GM23338 (cell line): ENCODE measurements at regions not wholly inside any gene's neighbourhood (a gene's known extent, or its start where the extent isn't known, plus 50 kb on each side); places are given as distances from the start of the nearest gene placed in this dataset.

Experiments used
- ATAC-seq: fragments of 200-7000 bp; cut with Tn5 transposase; 3 replicates; pipeline ENCODE4 v1.9.1; 2020
- DNase-seq: peaks from one replicate; pipeline ENCODE4 v3.0.0-alpha.2; 2015; ENCODE audit warnings: low spot score
- H2AFZ ChIP-seq: fragments of 200-600 bp; sonication (generic); 2 replicates; pipeline ENCODE4 v1.8.0; 2016; ENCODE audit warnings: antibody characterized with exemption, mild to moderate bottlenecking, moderate library complexity
- H3F3A ChIP-seq: fragments of 200-600 bp; sonication (generic); replicated peaks from 2 replicates; pipeline ENCODE4 v1.8.0; 2017; ENCODE audit warnings: antibody characterized with exemption, mixed run types, low read depth
- H3K27ac ChIP-seq: fragments of 200-600 bp; sonication (generic); 2 replicates; pipeline ENCODE4 v1.6.1; 2016; ENCODE audit warnings: low read depth
- H3K27me3 ChIP-seq: fragments of 200-600 bp; sonication (generic); 2 replicates; pipeline ENCODE4 v1.8.0; 2016; ENCODE audit warnings: mild to moderate bottlenecking, mixed run types, moderate library complexity; ENCODE audit not compliant: insufficient read depth
- H3K36me3 ChIP-seq: fragments of 200-600 bp; sonication (generic); 2 replicates; pipeline ENCODE4 v1.8.0; 2016; ENCODE audit warnings: mild to moderate bottlenecking; ENCODE audit not compliant: insufficient read depth
- H3K4me1 ChIP-seq: fragments of 200-600 bp; sonication (generic); 2 replicates; pipeline ENCODE4 v1.8.0; 2016; ENCODE audit warnings: mild to moderate bottlenecking, moderate library complexity; ENCODE audit not compliant: insufficient read depth
- H3K4me2 ChIP-seq: fragments of 200-600 bp; sonication (generic); 2 replicates; pipeline ENCODE4 v1.7.1; 2017; ENCODE audit warnings: mixed run types
- H3K4me3 ChIP-seq: fragments of 200-600 bp; sonication (generic); 2 replicates; pipeline ENCODE4 v1.6.1; 2016; ENCODE audit warnings: mixed run types
- H3K79me2 ChIP-seq: fragments of 200-600 bp; sonication (generic); replicated peaks from 2 replicates; pipeline ENCODE4 v1.8.0; 2017; ENCODE audit warnings: mild to moderate bottlenecking; ENCODE audit not compliant: insufficient read depth
- H3K9me2 ChIP-seq: fragments of 200-600 bp; sonication (generic); 2 replicates; pipeline ENCODE4 v1.8.0; 2017; ENCODE audit not compliant: insufficient read depth
- H4K20me1 ChIP-seq: fragments of 200-600 bp; sonication (generic); replicated peaks from 2 replicates; pipeline ENCODE4 v1.8.0; 2017; ENCODE audit warnings: mild to moderate bottlenecking; ENCODE audit not compliant: insufficient read depth
- H3K27ac Mint-ChIP-seq: 2 replicates; pipeline ENCODE4 v1.8.0; 2020; ENCODE audit warnings: inconsistent platforms, mild to moderate bottlenecking, moderate library complexity, mixed read lengths
- H3K27me3 Mint-ChIP-seq: 3 replicates; pipeline ENCODE4 v1.8.0; 2022; ENCODE audit warnings: low read depth, mild to moderate bottlenecking, moderate library complexity, mixed read lengths, inconsistent platforms; ENCODE audit not compliant: insufficient read depth, poor library complexity
- H3K36me3 Mint-ChIP-seq: 3 replicates; pipeline ENCODE4 v1.8.0; 2021; ENCODE audit warnings: low read depth, mild to moderate bottlenecking, inconsistent platforms, moderate library complexity, mixed read lengths
- H3K4me1 Mint-ChIP-seq: 3 replicates; pipeline ENCODE4 v1.8.0; 2020; ENCODE audit warnings: mild to moderate bottlenecking, inconsistent platforms, mixed read lengths
- H3K4me3 Mint-ChIP-seq: 3 replicates; pipeline ENCODE4 v1.8.0; 2021; ENCODE audit warnings: moderate library complexity, mild to moderate bottlenecking, inconsistent platforms, mixed read lengths
- H3K9me3 Mint-ChIP-seq: 3 replicates; pipeline ENCODE4 v1.8.0; 2020; ENCODE audit warnings: moderate library complexity, mild to moderate bottlenecking, inconsistent platforms, mixed read lengths
- CREB1 ChIP-seq: fragments of 250-450 bp; sonication (Bioruptor Pico); IDR thresholded peaks from 2 replicates; pipeline ENCODE4 v1.5.0; 2020; ENCODE audit warnings: low read depth, mild to moderate bottlenecking, moderate library complexity
- EZH2phosphoT487 ChIP-seq: fragments of 200-600 bp; sonication (generic); IDR thresholded peaks from one replicate; pipeline ENCODE4 v1.8.1; 2018; ENCODE audit warnings: antibody characterized with exemption; ENCODE audit not compliant: unreplicated experiment
- JUNB ChIP-seq: IDR thresholded peaks from one replicate; pipeline ENCODE4 v1.6.1; 2016; ENCODE audit warnings: antibody characterized with exemption; ENCODE audit not compliant: unreplicated experiment
- ZNF114 ChIP-seq: fragments of 250-450 bp; sonication (Bioruptor Pico); IDR thresholded peaks from 2 replicates; pipeline ENCODE4 v1.5.0; 2020; ENCODE audit warnings: mild to moderate bottlenecking, moderate library complexity
- TF ChIP-seq, protein P1 (sequence below): fragments of 250-450 bp; sonication (Bioruptor Pico); IDR thresholded peaks from 2 replicates; pipeline ENCODE4 v1.5.0; 2020; ENCODE audit warnings: mild to moderate bottlenecking, moderate library complexity
- TF ChIP-seq, protein P2 (sequence below): IDR thresholded peaks from 2 replicates; pipeline ENCODE4 v1.6.1; 2016; ENCODE audit warnings: antibody characterized with exemption

DNA sequence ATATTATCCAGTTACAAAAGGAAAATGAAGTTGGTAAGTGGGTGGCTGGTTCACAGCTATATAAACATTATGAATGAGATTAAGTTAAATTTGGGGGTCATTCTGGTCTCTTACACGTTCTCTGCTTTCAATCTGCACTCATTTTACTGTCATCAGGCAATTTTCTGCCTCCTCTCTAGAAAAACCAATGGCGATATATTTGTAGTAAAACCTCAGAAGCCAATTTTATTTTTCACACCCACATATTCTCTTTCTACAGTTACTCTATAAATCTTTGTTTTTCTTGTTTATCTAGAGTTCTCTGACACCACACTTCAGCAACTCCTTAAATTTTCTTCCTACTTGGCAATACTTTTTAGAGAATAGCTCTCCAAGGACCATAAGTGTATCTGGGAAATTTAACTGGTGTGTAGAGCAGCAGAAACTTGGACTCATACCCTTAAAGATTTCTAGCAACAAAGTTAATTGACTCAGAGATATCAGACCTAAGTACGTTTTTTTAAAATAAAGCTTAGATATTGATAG is 926.9 kb downstream of the TMTC2 start:
- no peaks in the 10 kb centered on the region for H3K79me2 ChIP-seq
- H2AFZ ChIP-seq = no peak overlapping the region
- H3K4me3 ChIP-seq = no peak overlapping the region
- no peak overlapping the region for H3K4me3 Mint-ChIP-seq
- H3F3A ChIP-seq = no peaks in the 10 kb centered on the region
- H3K9me3 Mint-ChIP-seq = peaks cover 37% of the 10 kb centered on the region
- H3K36me3 Mint-ChIP-seq = peaks cover 26% of the 10 kb centered on the region
- no peaks in the 10 kb centered on the region for H3K27me3 Mint-ChIP-seq
- no peaks in the 10 kb centered on the region; the same call in 2 of the 3 replicates for H3K4me1 Mint-ChIP-seq
- DNase-seq = no peak
- no peak for ATAC-seq
- no peak overlapping the region for H3K27ac Mint-ChIP-seq
- H3K36me3 ChIP-seq = 0 out of 2 replicates have a peak, but pooled peaks cover 4% of the 10 kb centered on the region
- H3K4me2 ChIP-seq = no peak overlapping the region
- peaks cover 11% of the 10 kb centered on the region; the same call in 1 of the 2 replicates for H3K9me2 ChIP-seq
- H4K20me1 ChIP-seq = no peaks in the 10 kb centered on the region
- no peaks in the 10 kb centered on the region for H3K27me3 ChIP-seq
- H3K27ac ChIP-seq = no peak overlapping the region
- H3K4me1 ChIP-seq = no peaks in the 10 kb centered on the region
- TF ChIP-seq, protein P1, sequence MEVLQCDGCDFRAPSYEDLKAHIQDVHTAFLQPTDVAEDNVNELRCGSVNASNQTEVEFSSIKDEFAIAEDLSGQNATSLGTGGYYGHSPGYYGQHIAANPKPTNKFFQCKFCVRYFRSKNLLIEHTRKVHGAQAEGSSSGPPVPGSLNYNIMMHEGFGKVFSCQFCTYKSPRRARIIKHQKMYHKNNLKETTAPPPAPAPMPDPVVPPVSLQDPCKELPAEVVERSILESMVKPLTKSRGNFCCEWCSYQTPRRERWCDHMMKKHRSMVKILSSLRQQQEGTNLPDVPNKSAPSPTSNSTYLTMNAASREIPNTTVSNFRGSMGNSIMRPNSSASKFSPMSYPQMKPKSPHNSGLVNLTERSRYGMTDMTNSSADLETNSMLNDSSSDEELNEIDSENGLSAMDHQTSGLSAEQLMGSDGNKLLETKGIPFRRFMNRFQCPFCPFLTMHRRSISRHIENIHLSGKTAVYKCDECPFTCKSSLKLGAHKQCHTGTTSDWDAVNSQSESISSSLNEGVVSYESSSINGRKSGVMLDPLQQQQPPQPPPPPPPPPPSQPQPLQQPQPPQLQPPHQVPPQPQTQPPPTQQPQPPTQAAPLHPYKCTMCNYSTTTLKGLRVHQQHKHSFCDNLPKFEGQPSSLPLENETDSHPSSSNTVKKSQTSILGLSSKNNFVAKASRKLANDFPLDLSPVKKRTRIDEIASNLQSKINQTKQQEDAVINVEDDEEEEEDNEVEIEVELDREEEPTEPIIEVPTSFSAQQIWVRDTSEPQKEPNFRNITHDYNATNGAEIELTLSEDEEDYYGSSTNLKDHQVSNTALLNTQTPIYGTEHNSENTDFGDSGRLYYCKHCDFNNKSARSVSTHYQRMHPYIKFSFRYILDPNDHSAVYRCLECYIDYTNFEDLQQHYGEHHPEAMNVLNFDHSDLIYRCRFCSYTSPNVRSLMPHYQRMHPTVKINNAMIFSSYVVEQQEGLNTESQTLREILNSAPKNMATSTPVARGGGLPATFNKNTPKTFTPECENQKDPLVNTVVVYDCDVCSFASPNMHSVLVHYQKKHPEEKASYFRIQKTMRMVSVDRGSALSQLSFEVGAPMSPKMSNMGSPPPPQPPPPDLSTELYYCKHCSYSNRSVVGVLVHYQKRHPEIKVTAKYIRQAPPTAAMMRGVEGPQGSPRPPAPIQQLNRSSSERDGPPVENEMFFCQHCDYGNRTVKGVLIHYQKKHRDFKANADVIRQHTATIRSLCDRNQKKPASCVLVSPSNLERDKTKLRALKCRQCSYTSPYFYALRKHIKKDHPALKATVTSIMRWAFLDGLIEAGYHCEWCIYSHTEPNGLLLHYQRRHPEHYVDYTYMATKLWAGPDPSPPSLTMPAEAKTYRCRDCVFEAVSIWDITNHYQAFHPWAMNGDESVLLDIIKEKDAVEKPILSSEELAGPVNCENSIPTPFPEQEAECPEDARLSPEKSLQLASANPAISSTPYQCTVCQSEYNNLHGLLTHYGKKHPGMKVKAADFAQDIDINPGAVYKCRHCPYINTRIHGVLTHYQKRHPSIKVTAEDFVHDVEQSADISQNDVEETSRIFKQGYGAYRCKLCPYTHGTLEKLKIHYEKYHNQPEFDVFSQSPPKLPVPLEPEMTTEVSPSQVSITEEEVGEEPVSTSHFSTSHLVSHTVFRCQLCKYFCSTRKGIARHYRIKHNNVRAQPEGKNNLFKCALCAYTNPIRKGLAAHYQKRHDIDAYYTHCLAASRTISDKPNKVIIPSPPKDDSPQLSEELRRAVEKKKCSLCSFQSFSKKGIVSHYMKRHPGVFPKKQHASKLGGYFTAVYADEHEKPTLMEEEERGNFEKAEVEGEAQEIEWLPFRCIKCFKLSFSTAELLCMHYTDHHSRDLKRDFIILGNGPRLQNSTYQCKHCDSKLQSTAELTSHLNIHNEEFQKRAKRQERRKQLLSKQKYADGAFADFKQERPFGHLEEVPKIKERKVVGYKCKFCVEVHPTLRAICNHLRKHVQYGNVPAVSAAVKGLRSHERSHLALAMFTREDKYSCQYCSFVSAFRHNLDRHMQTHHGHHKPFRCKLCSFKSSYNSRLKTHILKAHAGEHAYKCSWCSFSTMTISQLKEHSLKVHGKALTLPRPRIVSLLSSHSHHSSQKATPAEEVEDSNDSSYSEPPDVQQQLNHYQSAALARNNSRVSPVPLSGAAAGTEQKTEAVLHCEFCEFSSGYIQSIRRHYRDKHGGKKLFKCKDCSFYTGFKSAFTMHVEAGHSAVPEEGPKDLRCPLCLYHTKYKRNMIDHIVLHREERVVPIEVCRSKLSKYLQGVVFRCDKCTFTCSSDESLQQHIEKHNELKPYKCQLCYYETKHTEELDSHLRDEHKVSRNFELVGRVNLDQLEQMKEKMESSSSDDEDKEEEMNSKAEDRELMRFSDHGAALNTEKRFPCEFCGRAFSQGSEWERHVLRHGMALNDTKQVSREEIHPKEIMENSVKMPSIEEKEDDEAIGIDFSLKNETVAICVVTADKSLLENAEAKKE = no peak
- no peak for TF ChIP-seq EZH2phosphoT487
- no peak for TF ChIP-seq JUNB
- TF ChIP-seq, protein P2, sequence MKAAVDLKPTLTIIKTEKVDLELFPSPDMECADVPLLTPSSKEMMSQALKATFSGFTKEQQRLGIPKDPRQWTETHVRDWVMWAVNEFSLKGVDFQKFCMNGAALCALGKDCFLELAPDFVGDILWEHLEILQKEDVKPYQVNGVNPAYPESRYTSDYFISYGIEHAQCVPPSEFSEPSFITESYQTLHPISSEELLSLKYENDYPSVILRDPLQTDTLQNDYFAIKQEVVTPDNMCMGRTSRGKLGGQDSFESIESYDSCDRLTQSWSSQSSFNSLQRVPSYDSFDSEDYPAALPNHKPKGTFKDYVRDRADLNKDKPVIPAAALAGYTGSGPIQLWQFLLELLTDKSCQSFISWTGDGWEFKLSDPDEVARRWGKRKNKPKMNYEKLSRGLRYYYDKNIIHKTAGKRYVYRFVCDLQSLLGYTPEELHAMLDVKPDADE = no peak
- no peak for TF ChIP-seq CREB1 (CRISPR knock-in tag)
- TF ChIP-seq ZNF114 = no peak
